BLaER1 treated with 17β-estradiol and CSF1 and Interleukin-3, amounts not matched to agents 10 nM and 100 nM (cell line): ENCODE measurements at regions not wholly inside any gene's neighbourhood (a gene's known extent, or its start where the extent isn't known, plus 50 kb on each side); places are given as distances from the start of the nearest gene placed in this dataset.

Source experiments
- H3K27ac ChIP-seq, 11 experiments: shearing (Covaris generic); formaldehyde crosslinking; 2 replicates each; pipeline ENCODE4 v1.8.1; 2022
- H3K27me3 ChIP-seq, 11 experiments: shearing (Covaris generic); formaldehyde crosslinking; 2 replicates each; pipeline ENCODE4 v1.8.1; 2022
- H3K36me3 ChIP-seq, 11 experiments: shearing (Covaris generic); formaldehyde crosslinking; 2 replicates each; pipeline ENCODE4 v1.8.1; 2022
- H3K4me1 ChIP-seq, 10 experiments: shearing (Covaris generic); formaldehyde crosslinking; 2 replicates each; pipeline ENCODE4 v1.8.1; 2022
- H3K4me2 ChIP-seq, 11 experiments: shearing (Covaris generic); formaldehyde crosslinking; 2 replicates each; pipeline ENCODE4 v1.8.1; 2022
- H3K4me3 ChIP-seq, 10 experiments: shearing (Covaris generic); formaldehyde crosslinking; 2 replicates each; pipeline ENCODE4 v1.8.1; 2022
- H3K9ac ChIP-seq, 11 experiments: shearing (Covaris generic); formaldehyde crosslinking; 2 replicates each; pipeline ENCODE4 v1.8.1; 2022
- H3K9me3 ChIP-seq, 11 experiments: shearing (Covaris generic); formaldehyde crosslinking; replicated peaks in 1 of 11; 2 replicates each; pipeline ENCODE4 v1.8.1; 2022
- H4K20me1 ChIP-seq, 11 experiments: shearing (Covaris generic); formaldehyde crosslinking; 2 replicates each; pipeline ENCODE4 v1.8.1; 2022
- Cebpa-rat ChIP-seq, 11 experiments: shearing (Covaris generic); IDR thresholded peaks; 2 replicates each; pipeline ENCODE4 v1.8.1; 2022

DNA sequence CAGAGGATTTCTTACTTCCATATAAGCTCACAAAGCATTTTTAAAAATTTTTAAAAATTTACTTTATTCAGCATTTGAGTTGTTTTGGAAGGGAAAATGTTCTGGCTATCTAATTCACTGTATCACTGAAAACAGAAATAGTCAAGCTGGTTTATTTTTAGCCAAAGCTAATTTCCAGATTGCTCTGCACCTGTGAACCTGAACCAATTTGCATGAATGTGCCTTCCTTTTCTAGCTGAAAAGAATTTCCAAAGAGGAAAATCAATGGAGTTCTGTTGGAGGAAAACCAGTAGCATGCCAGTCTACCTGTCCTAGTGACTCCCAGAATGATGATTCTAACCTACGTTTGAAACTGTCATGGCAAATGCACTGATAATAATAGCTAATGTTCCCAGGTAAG, 134.2 kb upstream of the LIPC start:
- Histone ChIP-seq H3K4me1 (peaks cover 14 to 42% (median 30%) of the 10 kb centered on the region in 10 experiments), H3K9ac (no peak overlapping the region), H3K27ac (no peak overlapping the region), H3K4me3 (no peak overlapping the region), H3K27me3 (no peaks in the 10 kb centered on the region), H4K20me1 (no peaks in the 10 kb centered on the region), H3K9me3 (peaks cover 27 to 75% (median 49%) of the 10 kb centered on the region in 11 experiments), H3K36me3 (no peaks in the 10 kb centered on the region; a peak in 1 of 22 replicates), H3K4me2 (peak overlapping the region in 5 of 11 experiments; percentile 2 to 71 (median 55); a peak in 6 of 22 replicates)
- no peak for TF ChIP-seq Cebpa-rat (IDR thresholded peaks at IDR 0.05)

DNA sequence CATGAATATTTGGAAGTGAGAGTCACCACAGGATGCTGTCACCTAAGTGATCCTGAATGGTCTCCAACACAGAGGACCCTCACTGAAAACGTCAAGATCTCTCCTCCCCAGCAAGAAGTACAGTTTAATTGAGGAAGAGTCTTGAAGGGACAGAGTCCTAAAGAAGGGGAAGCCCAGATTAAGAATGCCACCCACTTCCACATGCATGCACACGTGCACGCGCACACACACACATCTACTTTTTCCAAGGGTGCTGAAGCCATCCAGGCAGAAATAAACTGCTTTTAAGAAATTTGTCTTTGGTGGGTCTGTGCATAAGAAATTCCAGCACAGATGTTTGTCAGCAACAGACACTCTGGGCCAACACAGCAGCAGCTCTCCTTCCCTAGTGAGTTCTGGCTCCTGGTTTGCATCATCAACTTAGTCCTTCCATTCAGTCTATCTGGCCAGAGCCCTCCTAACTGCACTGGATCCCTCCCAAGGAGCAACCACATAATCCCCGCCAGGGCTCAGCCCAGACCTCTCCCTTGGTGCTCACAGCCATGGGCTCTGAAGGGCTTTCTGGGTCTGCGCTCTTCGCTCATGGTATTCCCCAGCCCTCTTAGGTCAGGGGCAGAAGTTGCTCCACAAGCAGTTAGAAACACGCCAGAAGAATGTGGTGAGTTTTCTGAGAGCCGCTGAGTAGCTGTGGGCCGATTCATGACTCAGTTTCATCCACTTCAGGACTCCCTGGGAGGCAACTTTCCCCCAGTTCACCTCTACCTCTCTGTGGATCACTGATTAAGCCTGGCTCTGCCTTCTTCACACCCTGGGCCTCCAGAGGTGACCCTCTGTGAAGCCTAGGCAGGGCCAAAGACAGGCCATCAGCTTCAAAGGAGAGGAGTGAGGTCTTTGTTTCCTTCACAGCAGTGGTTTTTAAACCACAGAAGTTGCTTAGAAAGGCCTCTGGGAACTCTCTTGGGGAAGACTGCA, 132.6 kb upstream of the LIPC start:
- peaks cover 14 to 48% (median 33%) of the 10 kb centered on the region in 10 experiments for H3K4me1 ChIP-seq
- 0 out of 22 replicates have a peak overlapping the region, but pooled peaks of 1 of the 11 experiments have one; percentile 5 for H3K9ac ChIP-seq
- H3K27me3 ChIP-seq, result no peaks in the 10 kb centered on the region
- no peak overlapping the region for H3K4me3 ChIP-seq
- peak overlapping the region; percentile 35 to 77 (median 59) for H3K4me2 ChIP-seq
- H3K27ac ChIP-seq, result peak overlapping the region in 2 of 11 experiments; percentile 19 to 33; a peak in 4 of 22 replicates
- no peaks in the 10 kb centered on the region; a peak in 1 of 22 replicates for H3K36me3 ChIP-seq
- no peaks in the 10 kb centered on the region for H4K20me1 ChIP-seq
- H3K9me3 ChIP-seq, result peaks cover 22 to 63% (median 45%) of the 10 kb centered on the region in 11 experiments
- TF ChIP-seq Cebpa-rat (IDR thresholded peaks at IDR 0.05), result no peak

DNA sequence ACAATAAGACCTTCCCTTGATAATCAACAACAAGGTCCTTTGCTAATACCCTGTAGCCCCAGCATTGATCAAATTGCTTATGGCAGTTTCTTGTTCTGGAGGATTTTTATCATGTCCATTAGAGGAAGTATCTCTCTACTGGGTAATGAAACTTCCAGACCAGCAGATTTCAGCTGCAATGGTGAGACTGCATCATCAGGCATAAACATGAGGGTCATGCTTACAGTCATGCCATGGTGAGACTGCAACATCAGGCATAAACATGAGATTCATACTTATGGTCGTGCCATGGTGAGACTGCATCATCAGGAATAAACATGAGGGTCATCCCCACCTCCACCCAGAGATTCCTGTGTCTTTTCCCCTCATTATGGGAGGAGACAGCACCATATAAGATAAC, 129.0 kb upstream of the LIPC start:
- no peaks in the 10 kb centered on the region for H4K20me1 ChIP-seq
- no peak overlapping the region for H3K9ac ChIP-seq
- H3K4me1 ChIP-seq, result peaks cover 32 to 57% (median 44%) of the 10 kb centered on the region in 10 experiments
- peaks cover 15 to 64% (median 47%) of the 10 kb centered on the region in 11 experiments for H3K9me3 ChIP-seq
- peak overlapping the region in 3 of 11 experiments; percentile 20 to 64 (median 64); a peak in 5 of 22 replicates for H3K4me2 ChIP-seq
- H3K27me3 ChIP-seq, result no peaks in the 10 kb centered on the region
- H3K36me3 ChIP-seq, result no peaks in the 10 kb centered on the region; a peak in 1 of 22 replicates
- TF ChIP-seq Cebpa-rat (IDR thresholded peaks at IDR 0.05), result no peak
- peak overlapping the region in 3 of 11 experiments; percentile 50 to 76 (median 63); a peak in 6 of 22 replicates for H3K27ac ChIP-seq
- no peak overlapping the region for H3K4me3 ChIP-seq

DNA sequence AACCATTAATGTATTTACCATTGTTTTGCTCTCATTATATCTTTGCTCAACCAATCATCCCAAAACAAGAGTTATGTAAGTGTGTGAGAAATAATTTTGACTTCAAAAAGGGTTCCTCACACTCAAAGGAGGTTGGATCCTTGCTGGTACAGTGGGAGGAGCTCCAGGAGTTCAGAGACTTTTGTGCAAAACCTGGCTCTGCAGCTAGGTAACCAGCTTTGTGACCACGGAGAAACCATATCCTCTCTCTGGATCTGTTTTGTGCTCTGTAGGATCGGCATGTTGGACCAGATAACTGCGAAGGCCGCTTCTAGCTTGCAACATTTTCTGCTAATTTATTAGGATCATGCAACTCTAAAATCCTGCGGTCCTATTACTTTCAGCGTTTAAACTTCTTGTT, 128.6 kb upstream of the LIPC start:
- TF ChIP-seq Cebpa-rat (IDR thresholded peaks at IDR 0.05), result no peak

DNA sequence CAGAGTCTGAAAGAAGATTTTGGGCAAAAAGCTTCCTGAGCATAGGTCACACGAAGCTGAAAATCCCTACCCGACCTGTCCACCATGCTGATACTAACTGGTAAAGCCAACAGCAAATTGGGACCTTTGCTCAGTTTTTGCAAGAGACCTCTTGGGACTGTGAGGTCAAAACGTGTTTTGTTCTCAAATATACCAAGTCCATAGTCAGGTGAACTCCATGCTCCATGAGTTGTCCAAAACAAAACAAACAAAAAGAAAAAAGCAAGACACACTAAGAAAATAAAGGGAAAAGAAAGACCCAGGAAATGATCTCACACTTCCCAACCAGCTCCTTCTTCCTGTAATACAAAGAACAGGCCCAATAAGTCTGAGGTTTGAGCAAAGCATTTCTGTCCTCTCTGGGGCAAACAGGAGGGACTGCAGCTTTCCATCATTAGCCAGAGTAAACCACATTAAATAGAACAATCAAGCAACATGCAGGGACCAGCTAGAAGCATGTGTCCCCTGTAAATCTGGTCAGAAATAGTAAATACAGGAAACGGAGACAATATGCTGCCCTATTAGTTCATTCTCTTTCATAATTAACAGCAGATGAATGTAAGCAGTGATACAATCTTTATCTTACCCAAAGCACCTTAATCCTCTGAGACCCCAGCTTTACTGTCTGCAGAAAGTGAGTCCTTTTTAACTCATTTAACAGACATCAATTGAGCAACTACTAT, 125.0 kb upstream of the LIPC start:
- Histone ChIP-seq H3K9ac (peak overlapping the region in 5 of 11 experiments; percentile 10 to 34 (median 25); a peak in 8 of 22 replicates), H3K27me3 (no peaks in the 10 kb centered on the region), H3K4me1 (peaks cover 18 to 45% (median 28%) of the 10 kb centered on the region in 10 experiments), H3K9me3 (peaks cover 0 to 57% (median 35%) of the 10 kb centered on the region in 11 experiments; a peak in 17 of 22 replicates), H3K36me3 (no peaks in the 10 kb centered on the region), H3K4me2 (peak overlapping the region; percentile 46 to 74 (median 62)), H3K27ac (peak overlapping the region; percentile 3 to 67 (median 49); a peak in 20 of 22 replicates), H4K20me1 (no peaks in the 10 kb centered on the region), H3K4me3 (no peak overlapping the region; a peak in 1 of 20 replicates)
- no peak for TF ChIP-seq Cebpa-rat (IDR thresholded peaks at IDR 0.05)

More for the DNA sequence above, 128.6 kb upstream of the LIPC start:
- H3K27me3 ChIP-seq, result no peaks in the 10 kb centered on the region
- H3K4me1 ChIP-seq, result peaks cover 32 to 57% (median 44%) of the 10 kb centered on the region in 10 experiments
- no peak overlapping the region for H3K9ac ChIP-seq
- no peak overlapping the region for H3K4me3 ChIP-seq
- H3K27ac ChIP-seq, result peak overlapping the region in 3 of 11 experiments; percentile 50 to 76 (median 63); a peak in 6 of 22 replicates
- no peaks in the 10 kb centered on the region for H4K20me1 ChIP-seq
- H3K9me3 ChIP-seq, result peaks cover 15 to 60% (median 47%) of the 10 kb centered on the region in 11 experiments
- peak overlapping the region in 3 of 11 experiments; percentile 20 to 64 (median 64); a peak in 6 of 22 replicates for H3K4me2 ChIP-seq
- H3K36me3 ChIP-seq, result no peaks in the 10 kb centered on the region; a peak in 1 of 22 replicates

DNA sequence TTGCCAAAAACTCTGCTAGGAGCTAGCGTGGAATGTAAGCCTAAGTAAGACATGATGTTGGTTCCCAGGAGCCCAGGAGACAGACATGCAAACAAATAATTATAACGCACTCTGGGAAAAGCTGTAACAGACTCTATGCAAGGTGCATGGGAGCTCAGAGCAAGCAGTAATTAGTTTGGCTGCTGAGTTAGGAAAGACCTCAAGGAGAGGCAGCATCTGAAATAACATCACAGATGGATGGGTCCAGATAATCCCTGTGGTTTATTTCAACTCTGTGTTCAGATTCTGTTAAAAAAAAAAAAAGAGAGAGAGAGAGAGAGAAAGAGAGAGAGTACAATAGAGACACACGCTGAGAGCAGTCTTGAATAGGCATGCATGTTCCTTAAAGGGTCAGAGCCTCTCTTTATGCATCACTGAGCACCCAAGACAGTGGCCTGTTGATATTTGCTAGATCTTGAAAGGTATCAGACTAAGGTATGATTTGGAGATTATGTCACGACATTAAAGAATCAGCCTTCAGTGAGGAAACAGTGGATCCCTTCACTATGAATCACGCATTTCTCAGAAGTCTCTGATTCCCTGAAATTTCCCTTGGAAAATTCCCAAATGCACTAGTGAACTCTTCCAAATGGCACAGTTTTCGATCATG, 124.4 kb upstream of the LIPC start:
- Histone ChIP-seq H3K9ac (peak overlapping the region in 4 of 11 experiments; percentile 2 to 33 (median 18); a peak in 6 of 22 replicates), H3K27me3 (no peaks in the 10 kb centered on the region), H3K36me3 (no peaks in the 10 kb centered on the region), H3K4me1 (peaks cover 18 to 49% (median 29%) of the 10 kb centered on the region in 10 experiments), H3K4me2 (peak overlapping the region; percentile 46 to 74 (median 62)), H3K9me3 (peaks cover 0 to 50% (median 32%) of the 10 kb centered on the region in 11 experiments; a peak in 16 of 22 replicates), H3K27ac (peak overlapping the region in 10 of 11 experiments; percentile 3 to 67 (median 52); a peak in 16 of 22 replicates), H4K20me1 (no peaks in the 10 kb centered on the region), H3K4me3 (no peak overlapping the region; a peak in 1 of 20 replicates)
- TF ChIP-seq Cebpa-rat (IDR thresholded peaks at IDR 0.05), result no peak

GRCh38 chr15:58308742-58309355, 122.9 kb upstream of the LIPC start:
- H3K4me1 ChIP-seq, result peaks cover 23 to 61% (median 28%) of the 10 kb centered on the region in 10 experiments
- no peak overlapping the region for H3K9ac ChIP-seq
- H3K4me3 ChIP-seq, result no peak overlapping the region
- H4K20me1 ChIP-seq, result no peaks in the 10 kb centered on the region
- H3K27me3 ChIP-seq, result no peaks in the 10 kb centered on the region
- peaks cover 0 to 42% (median 29%) of the 10 kb centered on the region in 11 experiments; a peak in 16 of 22 replicates for H3K9me3 ChIP-seq
- H3K4me2 ChIP-seq, result no peak overlapping the region
- no peak for TF ChIP-seq Cebpa-rat (IDR thresholded peaks at IDR 0.05)
- no peaks in the 10 kb centered on the region for H3K36me3 ChIP-seq
- peak overlapping the region in 1 of 11 experiments; percentile 4; a peak in 1 of 22 replicates for H3K27ac ChIP-seq
